MM.1S (cell line): ENCODE measurements at regions not wholly inside any gene's neighbourhood (a gene's known extent, or its start where the extent isn't known, plus 50 kb on each side); places are given as distances from the start of the nearest gene placed in this dataset.

Experiments
- CTCF ChIP-seq: fragments of 300-600 bp; sonication (generic); IDR thresholded peaks from 2 replicates; pipeline ENCODE4 v1.5.1; 2016; ENCODE audit warnings: antibody characterized with exemption, low read length, mixed read lengths
- EZH2 ChIP-seq: fragments of 300-600 bp; sonication (generic); optimal IDR thresholded peaks from 2 replicates; pipeline ENCODE3; 2017; ENCODE audit warnings: low read depth, mild to moderate bottlenecking, antibody characterized with exemption, low read length, mixed read lengths

- TF ChIP-seq EZH2 (no peak), CTCF (no peak)
Measured at GRCh38 chr11:21817696-21818095, 375.2 kb upstream of the ANO5 start.
